ENCODE measurements at regions not wholly inside any gene's neighbourhood (a gene's known extent, or its start where the extent isn't known, plus 50 kb on each side); places are given as distances from the start of the nearest gene placed in this dataset.

DNA sequence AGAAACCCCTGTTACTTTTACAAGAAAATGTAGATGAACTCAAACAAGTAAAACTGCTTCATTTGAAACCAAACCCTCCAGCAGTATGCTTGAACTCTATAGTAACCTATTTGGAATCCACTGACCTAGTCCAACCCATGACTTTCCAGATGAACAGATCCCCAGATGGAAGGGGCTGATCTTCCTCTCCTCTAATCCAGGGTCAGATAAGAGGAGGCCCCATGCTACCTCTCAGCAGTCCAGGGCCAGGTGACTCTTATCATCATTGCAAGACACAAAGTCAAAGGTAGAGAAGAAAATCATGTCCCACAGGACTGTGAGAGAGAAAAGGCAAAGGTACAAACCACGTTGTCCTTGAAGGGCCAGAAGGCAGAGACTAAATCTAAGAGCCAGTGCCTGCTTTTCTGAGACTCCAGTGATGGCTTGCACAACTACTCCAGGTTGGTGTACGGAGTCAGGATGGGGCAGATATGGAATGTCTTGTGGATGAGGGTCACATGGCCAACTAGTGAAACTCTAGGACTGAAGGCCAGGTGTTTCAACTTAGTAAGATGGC, 81.4 kb upstream of the MYLIP start:
- no peak for DNase-seq
- no peak overlapping the region for H4K91ac ChIP-seq (ENCODE audit: low read length)
- H3K23ac ChIP-seq (ENCODE audit: low read length in 2 of 2): no peak overlapping the region
- peaks cover 0 to 4% of the 10 kb centered on the region in 2 experiments for H3K27me3 ChIP-seq (ENCODE audit: control insufficient read depth in 1 of 2, insufficient read depth in 1 of 2, low read length in 2 of 2)
- no peaks in the 10 kb centered on the region for H3K4me1 ChIP-seq (ENCODE audit: control insufficient read depth, insufficient read depth, low read depth, low read length)
- no peak overlapping the region for H4K8ac ChIP-seq (ENCODE audit: low read length)
- H2AK5ac ChIP-seq (ENCODE audit: low read length, severe bottlenecking): no peak overlapping the region
- no peak overlapping the region for H3K9ac ChIP-seq (ENCODE audit: low read length)
- H3K18ac ChIP-seq (ENCODE audit: low read depth in 1 of 2, low read length in 2 of 2): no peak overlapping the region
- H3K9me3 ChIP-seq (ENCODE audit: control insufficient read depth, low read length): no peaks in the 10 kb centered on the region
- H3K14ac ChIP-seq (ENCODE audit: low read length in 2 of 2): no peak overlapping the region
- no peak overlapping the region for H2BK5ac ChIP-seq (ENCODE audit: low read depth, low read length, poor library complexity, severe bottlenecking)
- H3K79me1 ChIP-seq (replicated peaks; ENCODE audit: low read length, poor library complexity, severe bottlenecking): no peaks in the 10 kb centered on the region
- no peak overlapping the region for H2BK120ac ChIP-seq (ENCODE audit: low read depth, low read length)
- H3K36me3 ChIP-seq (ENCODE audit: control insufficient read depth in 1 of 2, insufficient read depth in 2 of 2, low read depth in 1 of 2, low read length in 2 of 2): no peaks in the 10 kb centered on the region
- 82% methylated on average over 2 of the region's 2 CpGs for WGBS
- H3K4me3 ChIP-seq (ENCODE audit: insufficient read depth in 1 of 2, low read depth in 1 of 2, low read length in 2 of 2): no peak overlapping the region
- no peak overlapping the region for H2BK15ac ChIP-seq (ENCODE audit: low read depth, poor library complexity, severe bottlenecking)
- H3K27ac ChIP-seq (ENCODE audit: low read length, poor library complexity, severe bottlenecking): no peak overlapping the region
- H3K4me2 ChIP-seq (ENCODE audit: low read length, poor library complexity, severe bottlenecking): no peak overlapping the region
- H2AFZ ChIP-seq (ENCODE audit: low read depth, low read length): no peak overlapping the region
- H2BK12ac ChIP-seq (ENCODE audit: low read length in 2 of 2): no peak overlapping the region
- no peak overlapping the region for H3K4ac ChIP-seq (ENCODE audit: low read depth in 1 of 2, low read length in 2 of 2)

DNA sequence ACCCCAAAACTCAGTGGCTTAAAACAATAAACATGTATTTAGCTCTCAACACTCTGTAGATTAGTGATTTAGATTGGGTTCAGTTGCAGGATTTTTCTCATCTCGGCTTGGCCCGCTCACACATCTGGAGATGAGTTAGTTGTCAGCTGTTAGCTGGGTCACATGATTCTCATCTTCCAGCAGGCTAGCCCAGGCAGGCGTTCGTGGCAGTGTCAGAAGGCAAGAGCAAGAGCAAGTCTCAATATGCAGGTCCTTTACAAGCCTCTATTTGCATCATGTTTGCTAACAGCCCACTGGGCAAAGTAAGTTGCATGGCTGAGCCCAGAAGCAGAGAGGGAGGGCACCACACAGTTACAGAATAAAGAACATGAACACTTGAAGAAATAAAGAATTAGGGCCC, 83.6 kb upstream of the MYLIP start:
- Histone ChIP-seq H2BK5ac (ENCODE audit: low read depth, low read length, poor library complexity, severe bottlenecking) (no peak overlapping the region), H3K4ac (ENCODE audit: low read depth in 1 of 2, low read length in 2 of 2) (no peak overlapping the region), H3K23ac (ENCODE audit: low read length in 2 of 2) (no peak overlapping the region), H2AFZ (ENCODE audit: low read depth, low read length) (no peak overlapping the region), H3K79me1 (replicated peaks; ENCODE audit: low read length, poor library complexity, severe bottlenecking) (no peaks in the 10 kb centered on the region), H3K36me3 (ENCODE audit: control insufficient read depth in 1 of 2, insufficient read depth in 2 of 2, low read depth in 1 of 2, low read length in 2 of 2) (no peaks in the 10 kb centered on the region), H3K4me3 (ENCODE audit: insufficient read depth in 1 of 2, low read depth in 1 of 2, low read length in 2 of 2) (no peak overlapping the region), H4K91ac (ENCODE audit: low read length) (no peak overlapping the region), H3K27me3 (ENCODE audit: control insufficient read depth in 1 of 2, insufficient read depth in 1 of 2, low read length in 2 of 2) (peaks cover 0 to 4% of the 10 kb centered on the region in 2 experiments), H3K27ac (ENCODE audit: low read length, poor library complexity, severe bottlenecking) (no peak overlapping the region), H3K4me1 (ENCODE audit: control insufficient read depth, insufficient read depth, low read depth, low read length) (no peaks in the 10 kb centered on the region), H2AK5ac (ENCODE audit: low read length, severe bottlenecking) (no peak overlapping the region), H3K18ac (ENCODE audit: low read depth in 1 of 2, low read length in 2 of 2) (no peak overlapping the region), H3K4me2 (ENCODE audit: low read length, poor library complexity, severe bottlenecking) (no peak overlapping the region), H2BK120ac (ENCODE audit: low read depth, low read length) (no peak overlapping the region), H3K14ac (ENCODE audit: low read length in 2 of 2) (no peak overlapping the region), H3K9me3 (ENCODE audit: control insufficient read depth, low read length) (no peaks in the 10 kb centered on the region), H2BK15ac (ENCODE audit: low read depth, poor library complexity, severe bottlenecking) (no peak overlapping the region), H3K9ac (ENCODE audit: low read length) (no peak overlapping the region), H4K8ac (ENCODE audit: low read length) (no peak overlapping the region), H2BK12ac (ENCODE audit: low read length in 2 of 2) (no peak overlapping the region)
- DNase-seq: no peak
- WGBS: 69% methylated on average over 4 of the region's 4 CpGs

DNA sequence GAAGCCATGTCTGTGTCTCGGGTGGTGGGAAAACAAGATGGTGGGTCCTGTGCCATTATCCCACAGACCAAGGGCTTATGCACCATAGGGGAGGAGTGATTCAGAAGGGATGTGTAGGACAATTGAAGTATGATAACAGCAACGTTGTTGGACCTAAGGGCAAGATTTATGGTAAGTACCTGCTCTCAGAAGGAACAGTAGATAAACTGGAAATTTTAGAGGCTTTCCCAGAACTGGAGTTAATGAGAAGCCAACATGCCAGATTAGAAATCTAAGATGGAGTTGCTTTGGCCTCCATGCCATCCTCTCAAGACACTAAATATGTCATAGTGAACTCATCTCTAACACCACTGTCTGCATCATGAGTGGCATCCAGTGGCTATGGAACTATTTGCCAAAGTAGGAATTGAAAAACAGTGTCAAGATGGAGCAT, 84.7 kb upstream of the MYLIP start:
- Histone ChIP-seq H2BK5ac (ENCODE audit: low read depth, low read length, poor library complexity, severe bottlenecking) (no peak overlapping the region), H3K79me1 (replicated peaks; ENCODE audit: low read length, poor library complexity, severe bottlenecking) (no peaks in the 10 kb centered on the region), H3K27ac (ENCODE audit: low read length, poor library complexity, severe bottlenecking) (no peak overlapping the region), H3K4me1 (ENCODE audit: control insufficient read depth, insufficient read depth, low read depth, low read length) (no peaks in the 10 kb centered on the region), H3K14ac (ENCODE audit: low read length in 2 of 2) (no peak overlapping the region), H3K4ac (ENCODE audit: low read depth in 1 of 2, low read length in 2 of 2) (no peak overlapping the region), H3K27me3 (ENCODE audit: control insufficient read depth in 1 of 2, insufficient read depth in 1 of 2, low read length in 2 of 2) (peaks cover 0 to 4% of the 10 kb centered on the region in 2 experiments), H2BK120ac (ENCODE audit: low read depth, low read length) (no peak overlapping the region), H2BK12ac (ENCODE audit: low read length in 2 of 2) (no peak overlapping the region), H3K4me3 (ENCODE audit: insufficient read depth in 1 of 2, low read depth in 1 of 2, low read length in 2 of 2) (no peak overlapping the region), H4K91ac (ENCODE audit: low read length) (no peak overlapping the region), H2AK5ac (ENCODE audit: low read length, severe bottlenecking) (no peak overlapping the region), H3K9me3 (ENCODE audit: control insufficient read depth, low read length) (no peaks in the 10 kb centered on the region), H3K9ac (ENCODE audit: low read length) (no peak overlapping the region), H2AFZ (ENCODE audit: low read depth, low read length) (no peak overlapping the region), H2BK15ac (ENCODE audit: low read depth, poor library complexity, severe bottlenecking) (no peak overlapping the region), H3K18ac (ENCODE audit: low read depth in 1 of 2, low read length in 2 of 2) (no peak overlapping the region), H3K36me3 (ENCODE audit: control insufficient read depth in 1 of 2, insufficient read depth in 2 of 2, low read depth in 1 of 2, low read length in 2 of 2) (no peaks in the 10 kb centered on the region), H4K8ac (ENCODE audit: low read length) (no peak overlapping the region), H3K4me2 (ENCODE audit: low read length, poor library complexity, severe bottlenecking) (no peak overlapping the region), H3K23ac (ENCODE audit: low read length in 2 of 2) (no peak overlapping the region)
- WGBS: 81% methylated on average over 2 of the region's 2 CpGs
- no peak for DNase-seq

DNA sequence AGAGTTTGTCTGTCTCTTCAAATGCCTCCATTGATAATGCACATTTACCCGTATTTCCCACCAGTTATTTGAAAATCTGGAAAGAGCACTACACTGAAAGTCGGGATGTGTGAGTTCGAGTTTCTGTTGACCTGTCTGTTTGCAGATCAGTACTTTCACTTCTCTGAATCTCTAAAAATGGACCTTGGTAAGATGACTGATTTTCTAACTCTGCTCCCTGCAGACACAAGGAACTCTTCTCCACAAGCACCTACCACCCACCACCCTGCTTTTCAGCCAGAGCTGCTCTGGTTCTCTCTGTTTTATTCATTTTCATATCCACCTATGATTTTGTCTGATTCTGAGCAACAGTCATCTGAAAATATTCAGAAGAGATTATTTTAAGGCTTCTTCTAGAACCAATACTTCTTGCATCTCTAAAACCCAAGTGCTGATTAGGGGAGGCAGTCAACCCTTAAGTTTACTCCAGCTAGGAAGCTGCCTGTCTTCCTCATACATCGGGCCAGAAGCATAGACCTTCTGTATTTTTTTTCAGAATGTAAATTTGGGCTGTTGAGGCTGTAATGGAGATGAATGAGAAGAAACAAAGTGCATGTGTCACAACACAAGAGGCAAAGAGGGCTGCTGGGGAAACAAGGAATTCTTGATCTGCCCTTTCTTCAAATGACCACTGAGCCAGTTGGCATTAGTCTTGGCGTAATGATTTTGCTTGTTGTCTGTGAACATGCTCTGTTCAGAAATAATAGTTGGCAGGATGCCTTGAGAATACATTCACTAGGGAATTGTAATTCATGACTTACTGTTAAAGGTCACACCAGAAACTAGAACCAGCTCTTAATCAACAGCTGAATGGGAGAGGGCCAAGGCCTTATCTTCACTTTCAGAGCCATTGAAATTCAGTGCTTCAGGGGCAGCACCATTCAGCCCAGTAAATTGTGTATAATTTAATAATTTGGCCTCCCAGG, 85.4 kb upstream of the MYLIP start:
- H2BK15ac ChIP-seq (ENCODE audit: low read depth, poor library complexity, severe bottlenecking): no peak overlapping the region
- 98% methylated on average over 5 of the region's 5 CpGs for WGBS
- DNase-seq: no peak
- no peaks in the 10 kb centered on the region for H3K36me3 ChIP-seq (ENCODE audit: control insufficient read depth in 1 of 2, insufficient read depth in 2 of 2, low read depth in 1 of 2, low read length in 2 of 2)
- H3K27me3 ChIP-seq (ENCODE audit: control insufficient read depth in 1 of 2, insufficient read depth in 1 of 2, low read length in 2 of 2): peaks cover 0 to 4% of the 10 kb centered on the region in 2 experiments
- H3K4me3 ChIP-seq (ENCODE audit: insufficient read depth in 1 of 2, low read depth in 1 of 2, low read length in 2 of 2): no peak overlapping the region
- H3K9me3 ChIP-seq (ENCODE audit: control insufficient read depth, low read length): no peaks in the 10 kb centered on the region
- H4K8ac ChIP-seq (ENCODE audit: low read length): no peak overlapping the region
- no peak overlapping the region for H2AFZ ChIP-seq (ENCODE audit: low read depth, low read length)
- H2BK5ac ChIP-seq (ENCODE audit: low read depth, low read length, poor library complexity, severe bottlenecking): no peak overlapping the region
- H4K91ac ChIP-seq (ENCODE audit: low read length): no peak overlapping the region
- H3K79me1 ChIP-seq (replicated peaks; ENCODE audit: low read length, poor library complexity, severe bottlenecking): no peaks in the 10 kb centered on the region
- no peak overlapping the region for H3K23ac ChIP-seq (ENCODE audit: low read length in 2 of 2)
- H3K27ac ChIP-seq (ENCODE audit: low read length, poor library complexity, severe bottlenecking): no peak overlapping the region
- no peak overlapping the region for H3K4me2 ChIP-seq (ENCODE audit: low read length, poor library complexity, severe bottlenecking)
- H3K18ac ChIP-seq (ENCODE audit: low read depth in 1 of 2, low read length in 2 of 2): no peak overlapping the region
- H3K9ac ChIP-seq (ENCODE audit: low read length): no peak overlapping the region
- H2BK120ac ChIP-seq (ENCODE audit: low read depth, low read length): no peak overlapping the region
- no peak overlapping the region for H3K14ac ChIP-seq (ENCODE audit: low read length in 2 of 2)
- no peak overlapping the region for H2BK12ac ChIP-seq (ENCODE audit: low read length in 2 of 2)
- no peaks in the 10 kb centered on the region for H3K4me1 ChIP-seq (ENCODE audit: control insufficient read depth, insufficient read depth, low read depth, low read length)
- no peak overlapping the region for H3K4ac ChIP-seq (ENCODE audit: low read depth in 1 of 2, low read length in 2 of 2)
- H2AK5ac ChIP-seq (ENCODE audit: low read length, severe bottlenecking): no peak overlapping the region
